HEK293 (cell line): ENCODE measurements at regions not wholly inside any gene's neighbourhood (a gene's known extent, or its start where the extent isn't known, plus 50 kb on each side); places are given as distances from the start of the nearest gene placed in this dataset.

Experiments used
- CTCF ChIA-PET: fragments of 350-600 bp; formaldehyde crosslinking; extraction: SDS; loops from one replicate; lab custom pipeline; 2021; ENCODE audit warnings: antibody characterized with exemption; lab: Yijun Ruan, JAX
- POLR2A ChIA-PET: fragments of 300-600 bp; formaldehyde crosslinking; extraction: SDS; loops from one replicate; lab custom pipeline; 2020; ENCODE audit warnings: antibody characterized with exemption, inconsistent platforms; lab: Yijun Ruan, JAX
- H3K27ac ChIP-seq: fragments of 200-500 bp; sonication (Bioruptor generic); 2 replicates; pipeline ENCODE4 v1.5.1; 2014; ENCODE audit warnings: low read depth, low read length, control low read depth, inconsistent platforms; ENCODE audit errors: extremely low read depth
- H3K36me3 ChIP-seq, 2 experiments: fragments of 200-500 bp in 1 of 2; sonication (Bioruptor generic) in 1 of 2; 1 replicate in 1 of 2; 2 replicates in 1 of 2; pipeline ENCODE4 v1.5.1; 2014 to 2017; ENCODE audit warnings: inconsistent platforms in 2 of 2, low read length in 2 of 2; ENCODE audit not compliant: control insufficient read depth in 2 of 2, insufficient read depth in 1 of 2
- H3K4me1 ChIP-seq: fragments of 200-500 bp; sonication (Bioruptor generic); 2 replicates; pipeline ENCODE4 v1.5.1; 2014; ENCODE audit warnings: mild to moderate bottlenecking, low read length, inconsistent platforms; ENCODE audit not compliant: control insufficient read depth, insufficient read depth
- H3K4me3 ChIP-seq: 2 replicates; pipeline ENCODE4 v1.5.1; 2011; ENCODE audit warnings: low read depth, mild to moderate bottlenecking, control low read depth, low read length, moderate library complexity
- H3K9me3 ChIP-seq: fragments of 200-500 bp; sonication (Bioruptor generic); 2 replicates; pipeline ENCODE4 v1.5.1; 2014; ENCODE audit warnings: low read depth, low read length, inconsistent platforms; ENCODE audit not compliant: control insufficient read depth, insufficient read depth
- GLIS2 ChIP-seq: fragments of 450-650 bp; formaldehyde crosslinking; IDR thresholded peaks from 2 replicates; pipeline ENCODE4 v1.5.1; 2016; ENCODE audit warnings: missing biosample characterization, missing genetic modification characterization
- HOXD13 ChIP-seq: sonication (generic); formaldehyde crosslinking; IDR thresholded peaks from 2 replicates; pipeline ENCODE4 v1.8.0; 2022; ENCODE audit warnings: missing genetic modification reagents, borderline replicate concordance
- KLF9 ChIP-seq: fragments of 450-650 bp; formaldehyde crosslinking; IDR thresholded peaks from 2 replicates; pipeline ENCODE4 v1.5.1; 2016; ENCODE audit warnings: missing biosample characterization, missing genetic modification characterization, low read depth
- MEIS1 ChIP-seq: sonication (generic); formaldehyde crosslinking; IDR thresholded peaks from 2 replicates; pipeline ENCODE4 v1.8.1; 2022; ENCODE audit warnings: missing genetic modification reagents, mild to moderate bottlenecking, borderline replicate concordance
- OVOL3 ChIP-seq: fragments of 450-650 bp; formaldehyde crosslinking; IDR thresholded peaks from 2 replicates; pipeline ENCODE4 v1.5.1; 2016; ENCODE audit warnings: missing biosample characterization, missing genetic modification characterization
- SALL2 ChIP-seq: fragments of 450-650 bp; formaldehyde crosslinking; IDR thresholded peaks from 2 replicates; pipeline ENCODE4 v1.5.0; 2017; ENCODE audit warnings: missing biosample characterization, mild to moderate bottlenecking, missing genetic modification characterization, borderline replicate concordance
- SCRT2 ChIP-seq: fragments of 450-650 bp; formaldehyde crosslinking; IDR thresholded peaks from 2 replicates; pipeline ENCODE4 v1.5.1; 2016; ENCODE audit warnings: missing biosample characterization, missing genetic modification characterization
- SP3 ChIP-seq: fragments of 450-650 bp; formaldehyde crosslinking; IDR thresholded peaks from 2 replicates; pipeline ENCODE4 v1.5.1; 2016; ENCODE audit warnings: missing biosample characterization, missing genetic modification characterization
- SP7 ChIP-seq: fragments of 450-650 bp; formaldehyde crosslinking; IDR thresholded peaks from 2 replicates; pipeline ENCODE4 v1.5.1; 2016; ENCODE audit warnings: missing biosample characterization, missing genetic modification characterization
- YY2 ChIP-seq: fragments of 450-650 bp; formaldehyde crosslinking; IDR thresholded peaks from 2 replicates; pipeline ENCODE4 v1.5.1; 2016; ENCODE audit warnings: missing biosample characterization, missing genetic modification characterization
- ZNF132 ChIP-seq: fragments of 450-650 bp; formaldehyde crosslinking; IDR thresholded peaks from 2 replicates; pipeline ENCODE4 v1.5.1; 2017; ENCODE audit warnings: missing biosample characterization, missing genetic modification characterization, borderline replicate concordance
- ZNF146 ChIP-seq: fragments of 450-650 bp; formaldehyde crosslinking; IDR thresholded peaks from 2 replicates; pipeline ENCODE4 v1.5.1; 2016; ENCODE audit warnings: missing biosample characterization, missing genetic modification characterization
- ZNF202 ChIP-seq: fragments of 450-650 bp; formaldehyde crosslinking; IDR thresholded peaks from 2 replicates; pipeline ENCODE4 v1.5.1; 2016; ENCODE audit warnings: missing biosample characterization, missing genetic modification characterization, borderline replicate concordance
- ZNF211 ChIP-seq: fragments of 450-650 bp; formaldehyde crosslinking; IDR thresholded peaks from 2 replicates; pipeline ENCODE4 v1.5.1; 2016; ENCODE audit warnings: low read depth, missing biosample characterization, missing genetic modification characterization
- ZNF214 ChIP-seq: fragments of 450-650 bp; formaldehyde crosslinking; IDR thresholded peaks from 2 replicates; pipeline ENCODE4 v1.5.1; 2017; ENCODE audit warnings: missing biosample characterization, mild to moderate bottlenecking, missing genetic modification characterization, borderline replicate concordance
- ZNF518A ChIP-seq: fragments of 450-650 bp; formaldehyde crosslinking; conservative IDR thresholded peaks from 2 replicates; pipeline ENCODE4 v1.5.1; 2016; ENCODE audit warnings: low read depth, missing biosample characterization, missing genetic modification characterization
- ZNF624 ChIP-seq: fragments of 450-650 bp; formaldehyde crosslinking; IDR thresholded peaks from 2 replicates; pipeline ENCODE4 v1.5.1; 2017; ENCODE audit warnings: missing biosample characterization, missing genetic modification characterization
- ZNF660 ChIP-seq: fragments of 450-650 bp; IDR thresholded peaks from 2 replicates; pipeline ENCODE4 v1.5.1; 2018; ENCODE audit warnings: missing biosample characterization, mild to moderate bottlenecking, missing genetic modification characterization
- ZNF747 ChIP-seq: fragments of 450-650 bp; formaldehyde crosslinking; IDR thresholded peaks from 2 replicates; pipeline ENCODE4 v1.5.1; 2016; ENCODE audit warnings: missing biosample characterization, missing genetic modification characterization
- ZNF791 ChIP-seq: fragments of 450-650 bp; formaldehyde crosslinking; IDR thresholded peaks from 2 replicates; pipeline ENCODE4 v1.5.1; 2016; ENCODE audit warnings: missing biosample characterization, missing genetic modification characterization
- ZSCAN16 ChIP-seq: fragments of 450-650 bp; formaldehyde crosslinking; IDR thresholded peaks from 2 replicates; pipeline ENCODE4 v1.5.1; 2016; ENCODE audit warnings: missing biosample characterization, missing genetic modification characterization
- ZSCAN5A ChIP-seq: fragments of 450-650 bp; formaldehyde crosslinking; IDR thresholded peaks from 2 replicates; pipeline ENCODE4 v1.5.1; 2016; ENCODE audit warnings: missing biosample characterization, missing genetic modification characterization

- no peaks in the 10 kb centered on the region for H3K36me3 ChIP-seq
- ChIA-PET CTCF (interaction anchor here (0.6 to 0.8 kb wide), 2 partner anchors 22 to 92 kb away, joined by 3 to 6 read pairs; no protein-coding TSS in a partner anchor), POLR2A (no interaction called here)
- H3K4me1 ChIP-seq = no peaks in the 10 kb centered on the region
- no peak overlapping the region for H3K4me3 ChIP-seq
- TF ChIP-seq SALL2 (tag by site-specific recombination) (no peak), KLF9 (tag by site-specific recombination) (no peak), HOXD13 (no peak), GLIS2 (tag by site-specific recombination) (no peak), ZNF132 (tag by site-specific recombination) (no peak), ZNF211 (tag by site-specific recombination) (no peak)
- H3K9me3 ChIP-seq = no peaks in the 10 kb centered on the region
- H3K27ac ChIP-seq = no peak overlapping the region
These were observed 301.3 kb downstream of the SIPA1L2 start for GRCh38 chr1:232328486-232329102.

GRCh38 chr1:232327899-232328298 lies 302.0 kb downstream of the SIPA1L2 start:
- Histone ChIP-seq H3K36me3 (no peaks in the 10 kb centered on the region), H3K9me3 (no peaks in the 10 kb centered on the region), H3K4me3 (no peak overlapping the region)
- POLR2A ChIA-PET = no interaction called here
- TF ChIP-seq MEIS1 (CRISPR knock-in tag) = no peak
- TF ChIP-seq ZNF624 (tag by site-specific recombination) = no peak
- TF ChIP-seq YY2 (tag by site-specific recombination) = no peak
- TF ChIP-seq SALL2 (tag by site-specific recombination) = no peak
- TF ChIP-seq ZNF214 (tag by site-specific recombination) = no peak
- TF ChIP-seq SP7 (tag by site-specific recombination) = no peak
- TF ChIP-seq, all 188 proteins: peak for 0
- Histone ChIP-seq H3K4me1 (no peaks in the 10 kb centered on the region), H3K27ac (no peak overlapping the region)
- CTCF ChIA-PET = interaction anchor here (0.6 to 0.8 kb wide), 2 partner anchors 21 to 92 kb away, joined by 3 to 6 read pairs; no protein-coding TSS in a partner anchor

GRCh38 chr1:232327269-232327668 lies 302.7 kb downstream of the SIPA1L2 start:
- TF ChIP-seq ZNF146 = no peak
- no peak for TF ChIP-seq SP3 (tag by site-specific recombination)
- TF ChIP-seq ZSCAN16 (tag by site-specific recombination) = no peak
- no peak for TF ChIP-seq ZNF747 (tag by site-specific recombination)
- TF ChIP-seq ZSCAN5A (tag by site-specific recombination) = no peak
- no peak for TF ChIP-seq ZNF660 (tag by site-specific recombination)
- TF ChIP-seq, all 188 proteins: peak for 0
- Histone ChIP-seq H3K9me3 (no peaks in the 10 kb centered on the region), H3K4me1 (no peaks in the 10 kb centered on the region), H3K4me3 (no peak overlapping the region), H3K36me3 (no peaks in the 10 kb centered on the region), H3K27ac (no peak overlapping the region)
- CTCF ChIA-PET = no interaction called here
- POLR2A ChIA-PET = interaction anchor here (0.7 kb wide), 1 partner anchor 20 kb away, joined by 3 read pairs; no protein-coding TSS in a partner anchor

GRCh38 chr1:232322162-232322734 lies 307.7 kb downstream of the SIPA1L2 start:
- H3K4me1 ChIP-seq = peaks cover 7% of the 10 kb centered on the region; the same call in 1 of the 2 replicates
- no peaks in the 10 kb centered on the region for H3K9me3 ChIP-seq
- H3K27ac ChIP-seq = no peak overlapping the region
- no peaks in the 10 kb centered on the region for H3K36me3 ChIP-seq
- CTCF ChIA-PET = no interaction called here
- POLR2A ChIA-PET = no interaction called here
- no peak overlapping the region for H3K4me3 ChIP-seq
- no peak for TF ChIP-seq ZNF211 (tag by site-specific recombination)
- TF ChIP-seq OVOL3 = no peak
- TF ChIP-seq SCRT2 (tag by site-specific recombination) = no peak
- no peak for TF ChIP-seq ZNF791 (tag by site-specific recombination)
- TF ChIP-seq ZNF518A (tag by site-specific recombination) = no peak
- no peak for TF ChIP-seq ZNF202
